22Rv1 (cell line): ENCODE measurements at regions not wholly inside any gene's neighbourhood (a gene's known extent, or its start where the extent isn't known, plus 50 kb on each side); places are given as distances from the start of the nearest gene placed in this dataset.

Experiments
- ZFX ChIP-seq: fragments of 450-650 bp; IDR thresholded peaks from 2 replicates; pipeline ENCODE4 v1.6.1; 2017; ENCODE audit warnings: antibody characterized with exemption, borderline replicate concordance
- TF ChIP-seq, protein P1 (sequence below): fragments of 450-650 bp; IDR thresholded peaks from 2 replicates; pipeline ENCODE4 v1.5.1; 2017; ENCODE audit warnings: mild to moderate bottlenecking

DNA sequence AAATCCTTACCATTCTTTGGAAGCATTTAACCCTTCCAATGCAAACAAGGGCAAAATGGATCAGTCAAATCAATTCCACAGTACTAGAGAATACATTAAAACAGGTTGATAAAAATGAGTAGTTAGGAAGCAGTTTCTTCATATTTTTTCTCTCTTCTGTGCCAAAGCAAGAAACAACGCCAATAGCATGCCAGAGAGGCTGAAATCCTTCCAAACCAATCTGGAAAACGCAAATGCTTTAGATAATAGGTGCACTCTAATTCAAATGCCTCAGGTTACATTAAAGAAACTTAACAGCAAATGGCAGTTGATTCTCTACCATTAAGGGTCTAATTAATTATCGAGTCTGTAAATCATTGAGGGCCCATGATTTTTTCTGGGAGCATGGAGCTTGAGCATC, 755.2 kb downstream of the C6orf118 start:
- TF ChIP-seq ZFX: no peak
- TF ChIP-seq, protein P1, sequence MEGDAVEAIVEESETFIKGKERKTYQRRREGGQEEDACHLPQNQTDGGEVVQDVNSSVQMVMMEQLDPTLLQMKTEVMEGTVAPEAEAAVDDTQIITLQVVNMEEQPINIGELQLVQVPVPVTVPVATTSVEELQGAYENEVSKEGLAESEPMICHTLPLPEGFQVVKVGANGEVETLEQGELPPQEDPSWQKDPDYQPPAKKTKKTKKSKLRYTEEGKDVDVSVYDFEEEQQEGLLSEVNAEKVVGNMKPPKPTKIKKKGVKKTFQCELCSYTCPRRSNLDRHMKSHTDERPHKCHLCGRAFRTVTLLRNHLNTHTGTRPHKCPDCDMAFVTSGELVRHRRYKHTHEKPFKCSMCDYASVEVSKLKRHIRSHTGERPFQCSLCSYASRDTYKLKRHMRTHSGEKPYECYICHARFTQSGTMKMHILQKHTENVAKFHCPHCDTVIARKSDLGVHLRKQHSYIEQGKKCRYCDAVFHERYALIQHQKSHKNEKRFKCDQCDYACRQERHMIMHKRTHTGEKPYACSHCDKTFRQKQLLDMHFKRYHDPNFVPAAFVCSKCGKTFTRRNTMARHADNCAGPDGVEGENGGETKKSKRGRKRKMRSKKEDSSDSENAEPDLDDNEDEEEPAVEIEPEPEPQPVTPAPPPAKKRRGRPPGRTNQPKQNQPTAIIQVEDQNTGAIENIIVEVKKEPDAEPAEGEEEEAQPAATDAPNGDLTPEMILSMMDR: no peak
